ENCODE measurements at regions not wholly inside any gene's neighbourhood (a gene's known extent, or its start where the extent isn't known, plus 50 kb on each side); places are given as distances from the start of the nearest gene placed in this dataset.
"Not testable (repeated sequence)": the region's sequence is repeated elsewhere in the genome, so short reads cannot be mapped to it uniquely, and the experiment has no call there.

- H3K4me1 ChIP-seq (ENCODE audit: insufficient read depth, low read length), result no peaks in the 10 kb centered on the region
- H3K4ac ChIP-seq (ENCODE audit: low read depth, low read length), result no peak overlapping the region
- Mint-ChIP-seq H3K9me3 (no peaks in the 10 kb centered on the region; a peak in 1 of 5 replicates), H3K36me3 (ENCODE audit: insufficient read depth in 1 of 3, low read depth in 3 of 3) (no peaks in the 10 kb centered on the region), H3K27ac (no peak overlapping the region), H3K4me3 (no peak overlapping the region), H3K27me3 (ENCODE audit: low read depth) (peaks cover 3% of the 10 kb centered on the region; the same call in 1 of the 2 replicates), H3K4me1 (no peaks in the 10 kb centered on the region)
- no peak overlapping the region for H2BK15ac ChIP-seq (ENCODE audit: low read depth, low read length)
- no peaks in the 10 kb centered on the region for H3K79me1 ChIP-seq (ENCODE audit: insufficient read depth, low read depth, low read length, poor library complexity, severe bottlenecking)
- no peak overlapping the region for H3K27ac ChIP-seq (ENCODE audit: insufficient read length, low read depth, low read length)
- H3K56ac ChIP-seq (ENCODE audit: insufficient read length, low read depth, low read length), result no peak overlapping the region
- H3T11ph ChIP-seq (ENCODE audit: low read length), result no peak overlapping the region
- no peaks in the 10 kb centered on the region for H3K27me3 ChIP-seq (ENCODE audit: insufficient read depth, low read length)
- no peak overlapping the region for H2BK120ac ChIP-seq (ENCODE audit: low read depth, low read length, poor library complexity, severe bottlenecking)
- H4K8ac ChIP-seq (replicated peaks; ENCODE audit: insufficient read length, low read depth, low read length), result no peak overlapping the region
- no peak overlapping the region for H2AK5ac ChIP-seq (ENCODE audit: insufficient read length, low read length)
- H4K91ac ChIP-seq (ENCODE audit: insufficient read length, low read depth, low read length), result no peak overlapping the region
- no peak for TF ChIP-seq CTCF (conservative IDR thresholded peaks at IDR 0.05)
- no peaks in the 10 kb centered on the region for H3K79me2 ChIP-seq (ENCODE audit: insufficient read depth, low read length)
- H3K4me2 ChIP-seq (ENCODE audit: insufficient read depth, insufficient read length, low read length), result no peak overlapping the region
- H3K23ac ChIP-seq (ENCODE audit: insufficient read length, low read depth, low read length), result no peak overlapping the region
- H3K18ac ChIP-seq (ENCODE audit: insufficient read length, low read depth, low read length), result no peak overlapping the region
- H3K14ac ChIP-seq (ENCODE audit: insufficient read depth, low read length), result no peak overlapping the region
- no CpG with 5 or more reads among the region's 5 CpGs for WGBS (ENCODE audit: extremely low coverage, insufficient read length, low lambda C conversion rate)
- DNase-seq, result no peak
- H3K23me2 ChIP-seq (ENCODE audit: insufficient read length, low read depth, low read length, poor library complexity, severe bottlenecking), result no peaks in the 10 kb centered on the region
- H2AFZ ChIP-seq (ENCODE audit: low read length), result no peak overlapping the region
- no peak overlapping the region for H2BK12ac ChIP-seq (ENCODE audit: insufficient read length, low read depth, low read length)
- H3K9me3 ChIP-seq (ENCODE audit: control insufficient read depth, low read depth, low read length), result no peaks in the 10 kb centered on the region
- no peak overlapping the region for H2BK5ac ChIP-seq (ENCODE audit: insufficient read length, low read length)
- H2BK20ac ChIP-seq (ENCODE audit: low read depth, low read length, poor library complexity, severe bottlenecking), result no peak overlapping the region
- no peak overlapping the region for H4K5ac ChIP-seq (ENCODE audit: insufficient read length, low read depth, low read length)
- no peaks in the 10 kb centered on the region for H4K20me1 ChIP-seq (ENCODE audit: control insufficient read depth, insufficient read depth, insufficient read length)
- H3K9ac ChIP-seq (ENCODE audit: extremely low read depth, insufficient read length, low read length), result no peak overlapping the region
Observed at GRCh38 chr18:76602191-76602590, 107.1 kb upstream of the ZNF516 start.

GRCh38 chr18:76600076-76600475, 105.0 kb upstream of the ZNF516 start:
- not testable (repeated sequence) for H4K20me1 ChIP-seq (ENCODE audit: control insufficient read depth, insufficient read depth, insufficient read length); H3K4me3 Mint-ChIP-seq; H3K9me3 ChIP-seq (ENCODE audit: control insufficient read depth, low read depth, low read length); H3K9me3 Mint-ChIP-seq; H3K23ac ChIP-seq (ENCODE audit: insufficient read length, low read depth, low read length); DNase-seq; H2BK20ac ChIP-seq (ENCODE audit: low read depth, low read length, poor library complexity, severe bottlenecking); H3K79me1 ChIP-seq (ENCODE audit: insufficient read depth, low read depth, low read length, poor library complexity, severe bottlenecking); H3K79me2 ChIP-seq (ENCODE audit: insufficient read depth, low read length); H2AFZ ChIP-seq (ENCODE audit: low read length); H3K27ac ChIP-seq (ENCODE audit: insufficient read length, low read depth, low read length); H3K4me1 ChIP-seq (ENCODE audit: insufficient read depth, low read length); H2BK15ac ChIP-seq (ENCODE audit: low read depth, low read length); H4K5ac ChIP-seq (ENCODE audit: insufficient read length, low read depth, low read length); H3K4me1 Mint-ChIP-seq; H3K27me3 Mint-ChIP-seq (ENCODE audit: low read depth); H2BK12ac ChIP-seq (ENCODE audit: insufficient read length, low read depth, low read length); H3K27ac Mint-ChIP-seq; H4K8ac ChIP-seq (replicated peaks; ENCODE audit: insufficient read length, low read depth, low read length); H3K18ac ChIP-seq (ENCODE audit: insufficient read length, low read depth, low read length); H3K36me3 Mint-ChIP-seq (ENCODE audit: insufficient read depth in 1 of 3, low read depth in 3 of 3); H2BK120ac ChIP-seq (ENCODE audit: low read depth, low read length, poor library complexity, severe bottlenecking); H3K27me3 ChIP-seq (ENCODE audit: insufficient read depth, low read length); H4K91ac ChIP-seq (ENCODE audit: insufficient read length, low read depth, low read length); H3K56ac ChIP-seq (ENCODE audit: insufficient read length, low read depth, low read length); H3T11ph ChIP-seq (ENCODE audit: low read length); H3K23me2 ChIP-seq (ENCODE audit: insufficient read length, low read depth, low read length, poor library complexity, severe bottlenecking); H3K4ac ChIP-seq (ENCODE audit: low read depth, low read length); H3K9ac ChIP-seq (ENCODE audit: extremely low read depth, insufficient read length, low read length); H2BK5ac ChIP-seq (ENCODE audit: insufficient read length, low read length); H2AK5ac ChIP-seq (ENCODE audit: insufficient read length, low read length); H3K14ac ChIP-seq (ENCODE audit: insufficient read depth, low read length); H3K4me2 ChIP-seq (ENCODE audit: insufficient read depth, insufficient read length, low read length)
- WGBS (ENCODE audit: extremely low coverage, insufficient read length, low lambda C conversion rate), result no CpG with 5 or more reads among the region's 28 CpGs
